CD4-positive, alpha-beta T cell (primary cell): ENCODE measurements at regions not wholly inside any gene's neighbourhood (a gene's known extent, or its start where the extent isn't known, plus 50 kb on each side); places are given as distances from the start of the nearest gene placed in this dataset.

Experiments used
- ATAC-seq: fragments of 200-7000 bp; cut with Tn5 transposase; one replicate; pipeline ENCODE4 v1.10.0; 2022; ENCODE audit warnings: mild to moderate bottlenecking; ENCODE audit not compliant: poor library complexity
- CTCF ChIA-PET: fragments of 350-600 bp; sonication (Branson Sonifier 250); formaldehyde crosslinking; loops from one replicate; lab custom pipeline; 2021; ENCODE audit warnings: antibody characterized with exemption, inconsistent platforms; lab: Charles Lee
- POLR2A ChIA-PET: fragments of 350-600 bp; sonication (Branson Sonifier 250); formaldehyde crosslinking; loops from one replicate; lab custom pipeline; 2021; ENCODE audit warnings: antibody characterized with exemption, inconsistent platforms; lab: Charles Lee
- DNase-seq, 14 experiments: peaks; one replicate each; pipeline ENCODE4 v3.0.0-alpha.2; 2013 to 2020; ENCODE audit warnings: mixed read lengths in 2 of 14
- H3K27ac ChIP-seq, 2 donors: one replicate each; pipeline versions ENCODE4 v1.5.1 to v1.7.0; 2013; ENCODE audit warnings: low read length in 2 of 2, low read depth in 1 of 2, mild to moderate bottlenecking in 1 of 2
- H3K27me3 ChIP-seq, 2 experiments: 1 replicate in 1 of 2; 2 replicates in 1 of 2; pipeline versions ENCODE4 v1.6.1 to v1.7.0; 2013; ENCODE audit warnings: low read length in 2 of 2, control low read depth in 1 of 2, mild to moderate bottlenecking in 1 of 2, moderate library complexity in 1 of 2; ENCODE audit not compliant: insufficient read depth in 2 of 2, control insufficient read depth in 1 of 2
- H3K36me3 ChIP-seq: one replicate; pipeline ENCODE4 v1.6.1; 2013; ENCODE audit warnings: low read length, control low read depth; ENCODE audit not compliant: insufficient read depth
- H3K4me1 ChIP-seq: one replicate; pipeline ENCODE4 v1.6.1; 2013; ENCODE audit warnings: low read length, control low read depth; ENCODE audit not compliant: insufficient read depth
- H3K4me3 ChIP-seq: one replicate; pipeline ENCODE4 v1.5.1; 2013; ENCODE audit warnings: mild to moderate bottlenecking, low read length, moderate library complexity
- H3K9me3 ChIP-seq, 2 experiments: 1 replicate in 1 of 2; 2 replicates in 1 of 2; pipeline versions ENCODE4 v1.6.1 to v1.7.0; 2013; ENCODE audit warnings: low read length in 2 of 2, mild to moderate bottlenecking in 2 of 2, control low read depth in 1 of 2, moderate library complexity in 1 of 2; ENCODE audit not compliant: control insufficient read depth in 1 of 2, insufficient read depth in 1 of 2
- H3K27ac Mint-ChIP-seq: one replicate; pipeline ENCODE4 v1.8.0; 2020; ENCODE audit warnings: mixed read lengths
- H3K27me3 Mint-ChIP-seq: one replicate; pipeline ENCODE4 v1.8.0; 2021; ENCODE audit warnings: mixed read lengths
- H3K36me3 Mint-ChIP-seq: one replicate; pipeline ENCODE4 v1.8.0; 2021; ENCODE audit warnings: low read depth, mixed read lengths
- H3K4me1 Mint-ChIP-seq: one replicate; pipeline ENCODE4 v1.8.0; 2021; ENCODE audit warnings: low read depth, mixed read lengths
- H3K4me3 Mint-ChIP-seq: one replicate; pipeline ENCODE4 v1.8.0; 2020; ENCODE audit warnings: mild to moderate bottlenecking, mixed read lengths
- H3K9me3 Mint-ChIP-seq: one replicate; pipeline ENCODE4 v1.8.0; 2020; ENCODE audit warnings: mixed read lengths
- intact Hi-C, 2 experiments: fragments of 100-400 bp; cut with DNase I in 1 of 2; cut with micrococcal nuclease in 1 of 2; formaldehyde crosslinking; loops; one replicate each; pipeline versions ENCODE4 v1.15.1 to v1.9.0; 2023 to 2025; cut with DNase I, micrococcal nuclease
- TF ChIP-seq, protein P1 (sequence below): fragments of 200-600 bp; IDR thresholded peaks from one replicate; pipeline ENCODE4 v1.8.0; 2022; ENCODE audit warnings: antibody characterized with exemption, mild to moderate bottlenecking

DNA sequence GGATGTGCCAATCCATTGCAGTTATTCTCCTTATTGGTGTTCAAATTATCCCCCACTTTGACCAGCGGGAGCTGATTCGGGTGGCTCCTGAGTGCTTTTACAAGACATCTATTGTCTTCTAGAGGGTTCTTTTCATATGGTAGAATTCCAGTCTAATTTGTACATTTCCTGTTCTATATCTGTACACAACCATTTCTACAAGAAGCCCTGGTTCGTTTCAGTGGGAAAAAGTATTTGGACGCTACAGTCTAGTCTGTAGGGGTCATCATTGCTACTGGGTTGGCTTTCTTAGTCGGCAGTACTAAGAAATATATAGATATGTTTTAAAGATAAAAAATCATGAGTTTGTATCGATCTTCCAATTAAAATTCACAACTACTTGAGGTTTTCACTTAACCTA, 262.6 kb downstream of the MAP2K6 start:
- Histone ChIP-seq H3K9me3 (no peaks in the 10 kb centered on the region), H3K4me1 (no peaks in the 10 kb centered on the region), H3K36me3 (no peaks in the 10 kb centered on the region), H3K27ac (no peak overlapping the region), H3K27me3 (no peaks in the 10 kb centered on the region), H3K4me3 (no peak overlapping the region)
- DNase-seq: no peak
- ChIA-PET CTCF (no interaction called here), POLR2A (no interaction called here)
- H3K4me3 Mint-ChIP-seq: no peak overlapping the region
- intact Hi-C loops: no loop called here
- peaks cover 3% of the 10 kb centered on the region for H3K9me3 Mint-ChIP-seq
- no peak for ATAC-seq
- H3K27ac Mint-ChIP-seq: no peak overlapping the region
- H3K36me3 Mint-ChIP-seq: no peaks in the 10 kb centered on the region
- H3K4me1 Mint-ChIP-seq: no peaks in the 10 kb centered on the region
- TF ChIP-seq, protein P1, sequence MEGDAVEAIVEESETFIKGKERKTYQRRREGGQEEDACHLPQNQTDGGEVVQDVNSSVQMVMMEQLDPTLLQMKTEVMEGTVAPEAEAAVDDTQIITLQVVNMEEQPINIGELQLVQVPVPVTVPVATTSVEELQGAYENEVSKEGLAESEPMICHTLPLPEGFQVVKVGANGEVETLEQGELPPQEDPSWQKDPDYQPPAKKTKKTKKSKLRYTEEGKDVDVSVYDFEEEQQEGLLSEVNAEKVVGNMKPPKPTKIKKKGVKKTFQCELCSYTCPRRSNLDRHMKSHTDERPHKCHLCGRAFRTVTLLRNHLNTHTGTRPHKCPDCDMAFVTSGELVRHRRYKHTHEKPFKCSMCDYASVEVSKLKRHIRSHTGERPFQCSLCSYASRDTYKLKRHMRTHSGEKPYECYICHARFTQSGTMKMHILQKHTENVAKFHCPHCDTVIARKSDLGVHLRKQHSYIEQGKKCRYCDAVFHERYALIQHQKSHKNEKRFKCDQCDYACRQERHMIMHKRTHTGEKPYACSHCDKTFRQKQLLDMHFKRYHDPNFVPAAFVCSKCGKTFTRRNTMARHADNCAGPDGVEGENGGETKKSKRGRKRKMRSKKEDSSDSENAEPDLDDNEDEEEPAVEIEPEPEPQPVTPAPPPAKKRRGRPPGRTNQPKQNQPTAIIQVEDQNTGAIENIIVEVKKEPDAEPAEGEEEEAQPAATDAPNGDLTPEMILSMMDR: no peak
- no peaks in the 10 kb centered on the region for H3K27me3 Mint-ChIP-seq

DNA sequence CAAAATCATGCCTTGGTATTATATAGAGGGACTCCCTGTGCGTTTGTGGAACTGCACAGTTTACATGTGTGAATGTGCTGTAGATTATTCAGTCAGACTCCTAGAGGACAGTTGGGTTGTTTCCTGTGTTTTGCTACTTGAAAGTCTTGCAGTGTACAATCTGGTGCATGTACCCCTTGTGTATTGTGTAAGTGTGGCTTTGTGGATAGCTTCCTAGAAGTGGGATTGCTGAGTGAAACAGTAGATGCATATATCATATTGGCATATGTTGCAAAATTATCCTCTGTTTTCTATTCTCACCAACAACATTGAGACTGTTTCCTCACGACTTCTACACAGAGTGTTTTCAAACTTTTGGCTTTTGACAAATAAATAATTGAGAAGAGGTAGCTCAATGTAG, 263.7 kb downstream of the MAP2K6 start:
- TF ChIP-seq, protein P1: no peak
- POLR2A ChIA-PET: no interaction called here
- ATAC-seq: no peak
- CTCF ChIA-PET: no interaction called here
- H3K36me3 Mint-ChIP-seq: no peaks in the 10 kb centered on the region
- intact Hi-C loops: no loop called here
- Histone ChIP-seq H3K9me3 (no peaks in the 10 kb centered on the region), H3K4me3 (no peak overlapping the region), H3K4me1 (no peaks in the 10 kb centered on the region), H3K36me3 (no peaks in the 10 kb centered on the region), H3K27ac (no peak overlapping the region), H3K27me3 (no peaks in the 10 kb centered on the region)
- H3K4me1 Mint-ChIP-seq: no peaks in the 10 kb centered on the region
- no peak for DNase-seq
- peaks cover 3% of the 10 kb centered on the region for H3K9me3 Mint-ChIP-seq
- no peaks in the 10 kb centered on the region for H3K27me3 Mint-ChIP-seq
- H3K4me3 Mint-ChIP-seq: no peak overlapping the region
- no peak overlapping the region for H3K27ac Mint-ChIP-seq

DNA sequence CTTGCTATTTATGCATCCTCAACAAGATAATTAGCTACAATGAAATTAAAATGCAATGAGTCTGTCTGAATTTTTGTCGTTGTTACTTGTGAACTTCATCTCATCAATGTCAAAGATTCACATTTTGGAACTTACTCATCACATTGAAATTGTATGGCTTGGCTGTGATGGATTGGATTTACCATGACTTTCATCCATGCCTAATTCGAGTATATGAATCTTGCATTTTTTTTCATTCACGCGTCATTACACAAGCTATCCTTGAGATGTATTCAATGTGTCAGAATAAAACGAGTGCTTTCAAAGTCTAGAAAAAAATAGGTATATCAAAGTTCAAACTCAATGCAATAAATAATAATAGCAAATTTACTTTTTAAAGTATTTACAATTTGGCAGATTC, 265.3 kb downstream of the MAP2K6 start:
- DNase-seq (no peak), ATAC-seq (no peak)
- Histone ChIP-seq H3K9me3 (no peaks in the 10 kb centered on the region), H3K27ac (no peak overlapping the region), H3K36me3 (no peaks in the 10 kb centered on the region), H3K27me3 (no peaks in the 10 kb centered on the region), H3K4me3 (no peak overlapping the region), H3K4me1 (no peaks in the 10 kb centered on the region)
- ChIA-PET CTCF (no interaction called here), POLR2A (no interaction called here)
- H3K36me3 Mint-ChIP-seq: no peaks in the 10 kb centered on the region
- H3K27ac Mint-ChIP-seq: no peak overlapping the region
- TF ChIP-seq, protein P1: no peak
- H3K4me1 Mint-ChIP-seq: no peaks in the 10 kb centered on the region
- H3K4me3 Mint-ChIP-seq: no peak overlapping the region
- H3K27me3 Mint-ChIP-seq: no peaks in the 10 kb centered on the region
- H3K9me3 Mint-ChIP-seq: peaks cover 5% of the 10 kb centered on the region
- intact Hi-C loops: no loop called here
